CD4-positive, alpha-beta memory T cell (primary cell): ENCODE measurements at regions not wholly inside any gene's neighbourhood (a gene's known extent, or its start where the extent isn't known, plus 50 kb on each side); places are given as distances from the start of the nearest gene placed in this dataset.

Experiments
- CTCF ChIA-PET: fragments of 350-600 bp; sonication (Branson Sonifier 250); formaldehyde crosslinking; loops from one replicate; lab custom pipeline; 2021; ENCODE audit warnings: inconsistent platforms; ENCODE audit not compliant: partially characterized antibody; lab: Charles Lee
- POLR2A ChIA-PET: fragments of 350-600 bp; sonication (Branson Sonifier 250); formaldehyde crosslinking; loops from one replicate; lab custom pipeline; 2021; ENCODE audit not compliant: partially characterized antibody; lab: Charles Lee
- DNase-seq, 5 donors: peaks; one replicate each; pipeline versions ENCODE4 v3.0.0 to v3.0.0-alpha.2; 2020 to 2022; ENCODE audit warnings: mixed read lengths in 1 of 5
- H3K27ac ChIP-seq: one replicate; pipeline ENCODE4 v1.7.0; 2013; ENCODE audit warnings: low read depth, low read length
- H3K27me3 ChIP-seq: 2 replicates; pipeline ENCODE4 v1.7.0; 2013; ENCODE audit warnings: mild to moderate bottlenecking, low read length, moderate library complexity; ENCODE audit not compliant: insufficient read depth
- H3K36me3 ChIP-seq: 2 replicates; pipeline ENCODE4 v1.7.0; 2013; ENCODE audit warnings: mild to moderate bottlenecking, low read length, moderate library complexity; ENCODE audit not compliant: insufficient read depth
- H3K4me1 ChIP-seq: 2 replicates; pipeline ENCODE4 v1.7.0; 2013; ENCODE audit warnings: mild to moderate bottlenecking, low read length, moderate library complexity; ENCODE audit not compliant: insufficient read depth
- H3K4me3 ChIP-seq, 2 donors: one replicate each; pipeline ENCODE4 v1.7.0; 2013; ENCODE audit warnings: low read length in 2 of 2, mild to moderate bottlenecking in 1 of 2
- H3K9me3 ChIP-seq, 2 donors: one replicate each; pipeline ENCODE4 v1.7.0; 2013; ENCODE audit warnings: low read length in 2 of 2, control low read depth in 1 of 2; ENCODE audit not compliant: control insufficient read depth in 1 of 2
- H3K27ac Mint-ChIP-seq, 7 donors: one replicate each; pipeline ENCODE4 v1.8.0; 2020 to 2021; ENCODE audit warnings: mixed read lengths in 7 of 7, mild to moderate bottlenecking in 6 of 7, inconsistent platforms in 3 of 7, moderate library complexity in 3 of 7
- H3K27me3 Mint-ChIP-seq, 2 donors: one replicate each; pipeline ENCODE4 v1.8.0; 2020 to 2021; ENCODE audit warnings: mixed read lengths in 2 of 2
- H3K36me3 Mint-ChIP-seq, 2 donors: one replicate each; pipeline ENCODE4 v1.8.0; 2020 to 2021; ENCODE audit warnings: mixed read lengths in 2 of 2, inconsistent platforms in 1 of 2, mild to moderate bottlenecking in 1 of 2
- H3K4me1 Mint-ChIP-seq, 4 donors: one replicate each; pipeline ENCODE4 v1.8.0; 2020 to 2021; ENCODE audit warnings: mixed read lengths in 4 of 4, mild to moderate bottlenecking in 1 of 4
- H3K4me3 Mint-ChIP-seq, 8 donors: one replicate each; pipeline ENCODE4 v1.8.0; 2020 to 2021; ENCODE audit warnings: mixed read lengths in 8 of 8, mild to moderate bottlenecking in 7 of 8, moderate library complexity in 6 of 8, inconsistent platforms in 3 of 8
- H3K9me3 Mint-ChIP-seq, 8 donors: one replicate each; pipeline ENCODE4 v1.8.0; 2020 to 2021; ENCODE audit warnings: mixed read lengths in 8 of 8, mild to moderate bottlenecking in 5 of 8, inconsistent platforms in 3 of 8, moderate library complexity in 1 of 8
- intact Hi-C: fragments of 100-400 bp; cut with micrococcal nuclease; formaldehyde crosslinking; loops from one replicate; pipeline ENCODE4 v1.15.1; 2023

- Mint-ChIP-seq H3K27me3 (no peaks in the 10 kb centered on the region), H3K27ac (no peak overlapping the region), H3K4me1 (no peaks in the 10 kb centered on the region), H3K9me3 (peaks cover 0 to 15% (median 11%) of the 10 kb centered on the region in 8 donors), H3K4me3 (no peak overlapping the region), H3K36me3 (no peaks in the 10 kb centered on the region)
- Histone ChIP-seq H3K27ac (no peak overlapping the region), H3K4me1 (no peaks in the 10 kb centered on the region), H3K4me3 (no peak overlapping the region), H3K27me3 (no peaks in the 10 kb centered on the region), H3K36me3 (no peaks in the 10 kb centered on the region), H3K9me3 (no peaks in the 10 kb centered on the region)
- ChIA-PET POLR2A (no interaction called here), CTCF (no interaction called here)
- no peak for DNase-seq
- intact Hi-C loops = no loop called here
These were observed 317.7 kb upstream of the ANXA10 start for GRCh38 chr4:167774646-167775045.

GRCh38 chr4:167775375-167775774 is 317.0 kb upstream of the ANXA10 start:
- no peaks in the 10 kb centered on the region for H3K4me1 ChIP-seq
- H3K9me3 Mint-ChIP-seq = peaks cover 0 to 17% (median 9%) of the 10 kb centered on the region in 8 donors
- no peaks in the 10 kb centered on the region for H3K27me3 Mint-ChIP-seq
- H3K4me1 Mint-ChIP-seq = no peaks in the 10 kb centered on the region
- no peak overlapping the region for H3K4me3 ChIP-seq
- H3K27ac ChIP-seq = no peak overlapping the region
- H3K4me3 Mint-ChIP-seq = no peak overlapping the region
- no peak for DNase-seq
- ChIA-PET CTCF (no interaction called here), POLR2A (no interaction called here)
- H3K36me3 ChIP-seq = no peaks in the 10 kb centered on the region
- no peaks in the 10 kb centered on the region for H3K27me3 ChIP-seq
- H3K36me3 Mint-ChIP-seq = no peaks in the 10 kb centered on the region
- intact Hi-C loops = no loop called here
- H3K9me3 ChIP-seq = no peaks in the 10 kb centered on the region
- H3K27ac Mint-ChIP-seq = no peak overlapping the region

GRCh38 chr4:167779280-167779679 is 313.1 kb upstream of the ANXA10 start:
- H3K27me3 ChIP-seq = no peaks in the 10 kb centered on the region
- ChIA-PET CTCF (no interaction called here), POLR2A (no interaction called here)
- H3K4me1 ChIP-seq = no peaks in the 10 kb centered on the region
- H3K4me3 ChIP-seq = no peak overlapping the region
- H3K9me3 Mint-ChIP-seq = peaks cover 0 to 13% (median 9%) of the 10 kb centered on the region in 8 donors
- no peaks in the 10 kb centered on the region for H3K9me3 ChIP-seq
- H3K27me3 Mint-ChIP-seq = no peaks in the 10 kb centered on the region
- H3K36me3 ChIP-seq = no peaks in the 10 kb centered on the region
- no peak overlapping the region for H3K27ac Mint-ChIP-seq
- no peak for DNase-seq
- no peak overlapping the region for H3K27ac ChIP-seq
- no peaks in the 10 kb centered on the region for H3K36me3 Mint-ChIP-seq
- H3K4me1 Mint-ChIP-seq = no peaks in the 10 kb centered on the region
- no peak overlapping the region for H3K4me3 Mint-ChIP-seq
- intact Hi-C loops = no loop called here

- DNase-seq = no peak
- intact Hi-C loops = no loop called here
These were observed 312.5 kb upstream of the ANXA10 start for GRCh38 chr4:167779864-167780263.

GRCh38 chr4:167784826-167785225 is 307.5 kb upstream of the ANXA10 start:
- Mint-ChIP-seq H3K36me3 (no peaks in the 10 kb centered on the region), H3K9me3 (peaks cover 0 to 10% (median 4%) of the 10 kb centered on the region in 8 donors), H3K4me3 (no peak overlapping the region), H3K4me1 (no peaks in the 10 kb centered on the region), H3K27ac (no peak overlapping the region), H3K27me3 (no peaks in the 10 kb centered on the region)
- intact Hi-C loops = no loop called here
- POLR2A ChIA-PET = no interaction called here
- CTCF ChIA-PET = no interaction called here
- DNase-seq = no peak
- Histone ChIP-seq H3K4me1 (no peaks in the 10 kb centered on the region), H3K4me3 (no peak overlapping the region), H3K27me3 (no peaks in the 10 kb centered on the region), H3K27ac (no peak overlapping the region), H3K36me3 (no peaks in the 10 kb centered on the region), H3K9me3 (no peaks in the 10 kb centered on the region)

More at GRCh38 chr4:167779864-167780263, 312.5 kb upstream of the ANXA10 start:
- no peaks in the 10 kb centered on the region for H3K27me3 Mint-ChIP-seq
- H3K9me3 ChIP-seq = no peaks in the 10 kb centered on the region
- peaks cover 0 to 13% (median 9%) of the 10 kb centered on the region in 8 donors for H3K9me3 Mint-ChIP-seq
- ChIA-PET CTCF (no interaction called here), POLR2A (no interaction called here)
- no peak overlapping the region for H3K27ac ChIP-seq
- no peaks in the 10 kb centered on the region for H3K4me1 ChIP-seq
- H3K36me3 Mint-ChIP-seq = no peaks in the 10 kb centered on the region
- no peak overlapping the region for H3K4me3 Mint-ChIP-seq
- H3K4me1 Mint-ChIP-seq = no peaks in the 10 kb centered on the region
- H3K27me3 ChIP-seq = no peaks in the 10 kb centered on the region
- no peak overlapping the region for H3K27ac Mint-ChIP-seq
- H3K36me3 ChIP-seq = no peaks in the 10 kb centered on the region
- H3K4me3 ChIP-seq = no peak overlapping the region

GRCh38 chr4:167785523-167785922 is 306.8 kb upstream of the ANXA10 start:
- H3K36me3 ChIP-seq = no peaks in the 10 kb centered on the region
- intact Hi-C loops = no loop called here
- CTCF ChIA-PET = no interaction called here

DNA sequence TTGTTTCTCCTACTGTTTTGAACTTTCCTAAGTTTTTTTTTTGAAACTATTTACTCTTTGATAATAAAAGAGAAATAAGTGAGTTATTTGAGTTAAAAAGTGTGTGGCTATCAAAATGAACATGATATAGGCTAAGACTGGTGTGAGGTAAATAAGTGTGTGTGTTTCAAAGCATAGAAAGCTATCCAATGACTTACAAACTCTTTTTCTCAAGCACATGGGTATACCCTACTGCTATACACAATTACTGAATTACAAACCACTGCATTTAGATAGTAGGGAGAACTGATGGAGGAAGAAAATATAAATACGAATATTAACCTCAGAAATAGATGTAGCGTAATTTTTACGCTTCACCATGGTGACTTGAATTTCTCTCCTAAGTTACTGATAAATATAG is 305.8 kb upstream of the ANXA10 start:
- Mint-ChIP-seq H3K36me3 (no peaks in the 10 kb centered on the region), H3K4me1 (no peaks in the 10 kb centered on the region), H3K27me3 (no peaks in the 10 kb centered on the region), H3K27ac (no peak overlapping the region), H3K9me3 (peaks cover 0 to 19% (median 4%) of the 10 kb centered on the region in 8 donors), H3K4me3 (no peak overlapping the region)
- no peaks in the 10 kb centered on the region for H3K36me3 ChIP-seq
- no peak overlapping the region for H3K27ac ChIP-seq
- ChIA-PET POLR2A (no interaction called here), CTCF (no interaction called here)
- no peak for DNase-seq
- H3K27me3 ChIP-seq = no peaks in the 10 kb centered on the region
- no peaks in the 10 kb centered on the region for H3K9me3 ChIP-seq
- intact Hi-C loops = no loop called here
- H3K4me3 ChIP-seq = no peak overlapping the region
- H3K4me1 ChIP-seq = no peaks in the 10 kb centered on the region

More at GRCh38 chr4:167785523-167785922, 306.8 kb upstream of the ANXA10 start:
- Histone ChIP-seq H3K4me1 (no peaks in the 10 kb centered on the region), H3K9me3 (no peaks in the 10 kb centered on the region), H3K4me3 (no peak overlapping the region), H3K27ac (no peak overlapping the region), H3K27me3 (no peaks in the 10 kb centered on the region)
- no peaks in the 10 kb centered on the region for H3K4me1 Mint-ChIP-seq
- H3K27ac Mint-ChIP-seq = no peak overlapping the region
- no peaks in the 10 kb centered on the region for H3K27me3 Mint-ChIP-seq
- no peak for DNase-seq
- H3K9me3 Mint-ChIP-seq = peaks cover 0 to 13% (median 4%) of the 10 kb centered on the region in 8 donors
- no peak overlapping the region for H3K4me3 Mint-ChIP-seq
- no peaks in the 10 kb centered on the region for H3K36me3 Mint-ChIP-seq
- POLR2A ChIA-PET = no interaction called here

- no peaks in the 10 kb centered on the region for H3K4me1 Mint-ChIP-seq
- ChIA-PET POLR2A (no interaction called here), CTCF (no interaction called here)
- H3K27me3 Mint-ChIP-seq = no peaks in the 10 kb centered on the region
- H3K4me3 Mint-ChIP-seq = no peak overlapping the region
- peaks cover 0 to 26% (median 4%) of the 10 kb centered on the region in 8 donors for H3K9me3 Mint-ChIP-seq
- Histone ChIP-seq H3K9me3 (no peaks in the 10 kb centered on the region), H3K4me3 (no peak overlapping the region), H3K36me3 (no peaks in the 10 kb centered on the region), H3K27me3 (no peaks in the 10 kb centered on the region), H3K27ac (no peak overlapping the region), H3K4me1 (no peaks in the 10 kb centered on the region)
- intact Hi-C loops = no loop called here
- H3K36me3 Mint-ChIP-seq = no peaks in the 10 kb centered on the region
- DNase-seq = no peak
- H3K27ac Mint-ChIP-seq = no peak overlapping the region
These were observed 305.1 kb upstream of the ANXA10 start for GRCh38 chr4:167787231-167787630.
